ENCODE measurements at regions not wholly inside any gene's neighbourhood (a gene's known extent, or its start where the extent isn't known, plus 50 kb on each side); places are given as distances from the start of the nearest gene placed in this dataset.

DNA sequence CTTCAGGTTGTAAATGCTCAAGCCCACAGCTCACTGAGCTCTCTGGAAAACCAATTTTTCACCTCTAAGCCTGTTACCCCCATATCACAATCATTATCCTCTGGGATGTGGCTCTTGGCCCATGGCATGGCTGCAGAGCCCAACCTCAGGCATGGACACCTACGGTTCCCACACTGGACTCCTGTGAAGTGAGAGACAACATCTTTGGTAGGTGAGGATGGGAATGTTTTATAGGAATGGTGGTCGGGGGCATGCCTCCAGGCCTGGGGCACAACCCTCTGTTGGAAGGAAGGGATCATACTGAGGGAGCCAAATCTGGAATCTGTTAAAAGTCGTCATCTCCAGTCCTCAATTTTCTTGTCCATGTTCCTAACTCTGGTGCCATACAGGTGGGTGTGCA is 179.1 kb downstream of the FOXD2 start:
- no peak for TF ChIP-seq POLR2A (IDR thresholded peaks at IDR 0.05; ENCODE audit: low read depth, low read length)
- no peak for TF ChIP-seq POLR2AphosphoS5 (IDR thresholded peaks at IDR 0.05; ENCODE audit: low read depth, low read length)
- no peak for TF ChIP-seq TAF1 (IDR thresholded peaks at IDR 0.05; ENCODE audit: borderline replicate concordance, low read depth, low read length)
- FAIRE-seq, result no peak

GRCh38 chr1:47617381-47618221 is 179.8 kb downstream of the FOXD2 start:
- no peak for TF ChIP-seq POLR2A (IDR thresholded peaks at IDR 0.05; ENCODE audit: low read depth, low read length)
- TF ChIP-seq TAF1 (IDR thresholded peaks at IDR 0.05; ENCODE audit: borderline replicate concordance, low read depth, low read length), result no peak
- no peak for TF ChIP-seq POLR2AphosphoS5 (IDR thresholded peaks at IDR 0.05; ENCODE audit: low read depth, low read length)
- FAIRE-seq (no peak), DNase-seq (ENCODE audit: insufficient read length) (no peak)

More for the DNA sequence above, 179.1 kb downstream of the FOXD2 start:
- no peak for DNase-seq (ENCODE audit: insufficient read length)

GRCh38 chr1:47618222-47618720 is 180.4 kb downstream of the FOXD2 start:
- FAIRE-seq, result no peak
- no peak for DNase-seq (ENCODE audit: insufficient read length)
- TF ChIP-seq POLR2AphosphoS5 (IDR thresholded peaks at IDR 0.05; ENCODE audit: low read depth, low read length), result no peak
- TF ChIP-seq TAF1 (IDR thresholded peaks at IDR 0.05; ENCODE audit: borderline replicate concordance, low read depth, low read length), result no peak
- TF ChIP-seq POLR2A (IDR thresholded peaks at IDR 0.05; ENCODE audit: low read depth, low read length), result no peak

- FAIRE-seq (no peak), DNase-seq (ENCODE audit: insufficient read length) (no peak)
- no peak for TF ChIP-seq TAF1 (IDR thresholded peaks at IDR 0.05; ENCODE audit: borderline replicate concordance, low read depth, low read length)
- no peak for TF ChIP-seq POLR2A (IDR thresholded peaks at IDR 0.05; ENCODE audit: low read depth, low read length)
- no peak for TF ChIP-seq POLR2AphosphoS5 (IDR thresholded peaks at IDR 0.05; ENCODE audit: low read depth, low read length)
Observed at GRCh38 chr1:47618830-47619229, 181.0 kb downstream of the FOXD2 start.

DNA sequence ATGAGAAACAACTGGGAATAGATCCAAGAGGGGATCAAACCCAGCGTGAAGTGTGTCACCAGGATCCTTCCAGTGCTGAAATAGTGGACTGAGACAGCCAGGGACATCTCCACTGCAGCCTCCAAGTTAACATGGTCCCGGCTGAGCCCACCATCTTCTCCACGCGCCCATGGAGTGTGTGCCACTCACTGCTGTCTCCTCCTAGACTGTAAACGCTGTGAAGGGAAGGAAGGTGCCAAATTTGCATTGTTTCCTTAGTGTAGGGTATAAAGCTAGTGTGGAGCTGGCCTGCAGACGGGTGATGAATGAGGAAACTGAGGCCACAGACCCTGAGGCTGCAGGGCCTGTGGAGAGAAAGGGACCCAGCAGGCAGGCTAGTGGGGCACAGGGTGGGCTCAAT is 183.6 kb downstream of the FOXD2 start:
- TF ChIP-seq POLR2AphosphoS5 (IDR thresholded peaks at IDR 0.05; ENCODE audit: low read depth, low read length), result no peak
- TF ChIP-seq TAF1 (IDR thresholded peaks at IDR 0.05; ENCODE audit: borderline replicate concordance, low read depth, low read length), result no peak
- no peak for TF ChIP-seq POLR2A (IDR thresholded peaks at IDR 0.05; ENCODE audit: low read depth, low read length)
- DNase-seq (ENCODE audit: insufficient read length) (no peak), FAIRE-seq (no peak)

DNA sequence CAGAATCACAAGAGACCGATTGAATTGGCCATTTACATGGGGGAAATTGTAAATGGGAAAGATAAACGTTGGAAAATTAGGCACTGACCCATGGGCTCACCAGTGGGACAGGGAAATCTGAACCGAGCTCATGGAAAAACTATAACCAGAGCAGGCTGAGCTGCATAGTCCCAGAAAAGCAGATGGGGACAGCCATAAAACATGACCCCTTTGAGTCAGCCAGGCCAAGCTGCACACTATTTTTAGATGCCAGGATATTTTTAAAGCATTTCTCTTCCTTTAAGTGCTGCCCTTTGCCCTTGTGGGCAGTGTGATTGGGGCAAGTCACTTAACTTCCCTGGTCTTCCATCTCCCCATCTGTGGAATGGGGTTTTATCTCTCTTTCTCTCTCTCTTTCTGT is 184.1 kb downstream of the FOXD2 start:
- no peak for FAIRE-seq
- TF ChIP-seq TAF1 (IDR thresholded peaks at IDR 0.05; ENCODE audit: borderline replicate concordance, low read depth, low read length), result no peak
- TF ChIP-seq POLR2AphosphoS5 (IDR thresholded peaks at IDR 0.05; ENCODE audit: low read depth, low read length), result no peak
- TF ChIP-seq POLR2A (IDR thresholded peaks at IDR 0.05; ENCODE audit: low read depth, low read length), result no peak

DNA sequence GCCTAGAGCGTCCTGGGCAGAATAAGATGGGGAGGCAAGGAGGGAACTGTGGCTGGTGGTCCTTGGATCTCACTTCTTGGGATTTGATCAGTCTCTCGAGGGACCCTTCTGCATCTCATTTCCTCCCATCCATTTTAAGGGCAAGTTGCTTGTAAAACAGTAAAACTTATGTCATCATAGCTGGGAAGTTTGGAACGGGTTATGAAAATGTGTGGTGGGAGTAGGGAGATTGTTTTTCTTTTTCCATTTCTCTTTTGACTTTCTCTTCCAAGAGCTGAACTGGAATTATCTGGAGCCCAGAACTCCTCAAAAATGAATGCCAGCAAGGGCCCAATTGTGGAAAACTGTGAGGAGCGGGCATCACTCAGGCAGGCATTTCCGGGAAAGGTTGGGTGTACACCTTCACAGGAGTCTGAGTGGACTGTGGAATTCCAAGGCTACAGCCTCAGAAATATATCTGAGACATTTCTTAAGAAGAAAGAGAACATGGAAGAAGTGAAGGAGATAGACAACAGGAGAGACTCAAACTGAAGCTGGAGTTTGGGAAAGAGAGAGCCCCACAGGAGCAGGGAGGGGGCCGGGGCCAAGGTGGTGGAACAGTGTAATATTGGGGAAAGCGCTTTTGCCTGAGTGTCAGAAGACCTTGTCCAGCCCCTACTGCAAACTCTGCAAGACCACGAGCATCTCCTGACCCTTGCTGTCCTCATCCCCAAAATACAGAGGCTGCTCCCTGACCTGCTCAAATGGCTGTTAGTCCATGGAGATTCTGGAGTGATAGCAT is 185.1 kb downstream of the FOXD2 start:
- FAIRE-seq (no peak), DNase-seq (ENCODE audit: insufficient read length) (no peak)
- TF ChIP-seq TAF1 (IDR thresholded peaks at IDR 0.05; ENCODE audit: borderline replicate concordance, low read depth, low read length) (no peak), POLR2A (IDR thresholded peaks at IDR 0.05; ENCODE audit: low read depth, low read length) (no peak), POLR2AphosphoS5 (IDR thresholded peaks at IDR 0.05; ENCODE audit: low read depth, low read length) (no peak)

More for the DNA sequence above, 184.1 kb downstream of the FOXD2 start:
- DNase-seq (ENCODE audit: insufficient read length), result no peak

DNA sequence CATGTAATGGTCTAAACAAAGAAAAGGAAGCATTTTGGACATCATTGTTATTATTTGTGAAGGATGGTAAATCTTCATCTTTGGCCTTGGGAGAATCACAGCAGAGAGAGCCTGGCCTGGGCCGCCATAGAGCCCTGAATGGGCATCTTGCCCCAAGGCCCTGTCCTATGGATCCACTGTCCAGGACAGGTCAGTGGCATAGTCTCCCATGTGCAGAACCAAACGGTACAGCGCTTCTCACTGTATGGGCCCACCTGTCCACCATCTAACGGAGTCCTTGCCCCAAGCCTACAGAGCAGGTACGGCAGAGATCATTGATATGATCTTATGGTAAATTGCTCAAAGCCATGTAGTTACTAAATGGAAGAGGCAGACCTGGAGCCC is 185.7 kb downstream of the FOXD2 start:
- FAIRE-seq (no peak), DNase-seq (ENCODE audit: insufficient read length) (no peak)
- no peak for TF ChIP-seq POLR2AphosphoS5 (IDR thresholded peaks at IDR 0.05; ENCODE audit: low read depth, low read length)
- no peak for TF ChIP-seq POLR2A (IDR thresholded peaks at IDR 0.05; ENCODE audit: low read depth, low read length)
- TF ChIP-seq TAF1 (IDR thresholded peaks at IDR 0.05; ENCODE audit: borderline replicate concordance, low read depth, low read length), result no peak

DNA sequence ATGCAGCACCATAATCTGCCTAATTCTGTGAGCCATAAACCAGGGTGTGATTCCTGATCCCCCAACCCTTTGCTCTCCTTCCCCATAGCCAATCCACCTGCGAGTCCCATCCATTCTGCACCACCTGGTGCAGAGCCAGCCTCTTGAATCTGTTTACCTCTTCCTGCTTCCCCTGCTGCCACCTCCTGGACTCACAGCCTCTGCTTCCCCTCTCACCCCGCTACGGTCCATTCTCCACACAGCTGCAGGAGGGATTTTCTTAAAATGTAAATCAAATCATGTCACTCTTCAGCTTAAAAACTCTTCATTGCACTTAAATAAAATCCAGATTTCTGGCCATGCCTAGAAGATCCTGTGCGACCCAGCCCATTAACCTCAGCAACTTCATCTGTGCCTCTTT is 186.7 kb downstream of the FOXD2 start:
- FAIRE-seq (no peak), DNase-seq (ENCODE audit: insufficient read length) (no peak)
- TF ChIP-seq TAF1 (IDR thresholded peaks at IDR 0.05; ENCODE audit: borderline replicate concordance, low read depth, low read length), result no peak
- TF ChIP-seq POLR2A (IDR thresholded peaks at IDR 0.05; ENCODE audit: low read depth, low read length), result no peak
- no peak for TF ChIP-seq POLR2AphosphoS5 (IDR thresholded peaks at IDR 0.05; ENCODE audit: low read depth, low read length)

- no peak for TF ChIP-seq TAF1 (IDR thresholded peaks at IDR 0.05; ENCODE audit: borderline replicate concordance, low read depth, low read length)
- TF ChIP-seq POLR2A (IDR thresholded peaks at IDR 0.05; ENCODE audit: low read depth, low read length), result no peak
- TF ChIP-seq POLR2AphosphoS5 (IDR thresholded peaks at IDR 0.05; ENCODE audit: low read depth, low read length), result no peak
- FAIRE-seq, result no peak
- no peak for DNase-seq (ENCODE audit: insufficient read length)
Observed at GRCh38 chr1:47627016-47627415, 189.2 kb downstream of the FOXD2 start.

- FAIRE-seq (no peak), DNase-seq (ENCODE audit: insufficient read length) (no peak)
- TF ChIP-seq POLR2A (IDR thresholded peaks at IDR 0.05; ENCODE audit: low read depth, low read length) (no peak), TAF1 (IDR thresholded peaks at IDR 0.05; ENCODE audit: borderline replicate concordance, low read depth, low read length) (no peak), POLR2AphosphoS5 (IDR thresholded peaks at IDR 0.05; ENCODE audit: low read depth, low read length) (no peak)
Observed at GRCh38 chr1:47627471-47628370, 189.9 kb downstream of the FOXD2 start.
